H9 (cell line): ENCODE measurements at regions not wholly inside any gene's neighbourhood (a gene's known extent, or its start where the extent isn't known, plus 50 kb on each side); places are given as distances from the start of the nearest gene placed in this dataset.

Experiments
- DNase-seq: peaks from one replicate; pipeline ENCODE4 v3.0.0-alpha.2; 2017
- H2AFZ ChIP-seq: one replicate; pipeline ENCODE4 v1.6.1; 2013; ENCODE audit warnings: mild to moderate bottlenecking, low read length, control low read depth, moderate library complexity
- H2AK5ac ChIP-seq: 2 replicates; pipeline ENCODE4 v1.6.1; 2013; ENCODE audit warnings: low read length, control low read depth, mixed read lengths; ENCODE audit not compliant: insufficient read length
- H2BK120ac ChIP-seq: one replicate; pipeline ENCODE4 v1.6.1; 2013; ENCODE audit warnings: low read depth, mild to moderate bottlenecking, low read length, control low read depth, inconsistent platforms; ENCODE audit not compliant: poor library complexity, severe bottlenecking
- H2BK12ac ChIP-seq: 2 replicates; pipeline ENCODE4 v1.6.1; 2013; ENCODE audit warnings: low read length, control low read depth, mixed read lengths, low read depth; ENCODE audit not compliant: insufficient read length
- H2BK15ac ChIP-seq: 2 replicates; pipeline ENCODE4 v1.6.1; 2013; ENCODE audit warnings: low read depth, low read length, control low read depth
- H2BK20ac ChIP-seq: one replicate; pipeline ENCODE4 v1.6.1; 2013; ENCODE audit warnings: low read depth, mild to moderate bottlenecking, low read length, control low read depth, inconsistent platforms; ENCODE audit not compliant: poor library complexity, severe bottlenecking
- H2BK5ac ChIP-seq: 2 replicates; pipeline ENCODE4 v1.6.1; 2013; ENCODE audit warnings: low read length, control low read depth, mixed read lengths; ENCODE audit not compliant: insufficient read length
- H3K14ac ChIP-seq: 2 replicates; pipeline ENCODE4 v1.6.1; 2013; ENCODE audit warnings: low read length, control low read depth; ENCODE audit not compliant: insufficient read depth
- H3K18ac ChIP-seq: 2 replicates; pipeline ENCODE4 v1.6.1; 2013; ENCODE audit warnings: low read depth, mild to moderate bottlenecking, mixed read lengths, low read length, control low read depth; ENCODE audit not compliant: insufficient read length
- H3K23ac ChIP-seq: 2 replicates; pipeline ENCODE4 v1.6.1; 2013; ENCODE audit warnings: low read length, control low read depth, mixed read lengths, low read depth; ENCODE audit not compliant: insufficient read length
- H3K23me2 ChIP-seq: 2 replicates; pipeline ENCODE4 v1.6.1; 2013; ENCODE audit warnings: low read depth, mild to moderate bottlenecking, mixed read lengths, low read length, control low read depth; ENCODE audit not compliant: insufficient read length, poor library complexity, severe bottlenecking
- H3K27ac ChIP-seq: 2 replicates; pipeline ENCODE4 v1.5.1; 2013; ENCODE audit warnings: low read length, control low read depth, mixed read lengths, low read depth; ENCODE audit not compliant: insufficient read length
- H3K27me3 ChIP-seq: 2 replicates; pipeline ENCODE4 v1.6.1; 2013; ENCODE audit warnings: low read length, control low read depth, inconsistent platforms; ENCODE audit not compliant: insufficient read depth
- H3K4ac ChIP-seq: 2 replicates; pipeline ENCODE4 v1.6.1; 2013; ENCODE audit warnings: low read depth, mild to moderate bottlenecking, control low read depth, inconsistent platforms, low read length, moderate library complexity
- H3K4me1 ChIP-seq: 2 replicates; pipeline ENCODE4 v1.6.1; 2013; ENCODE audit warnings: low read length, control low read depth, inconsistent platforms; ENCODE audit not compliant: insufficient read depth
- H3K4me2 ChIP-seq: 2 replicates; pipeline ENCODE4 v1.6.1; 2013; ENCODE audit warnings: low read length, control low read depth, mixed read lengths; ENCODE audit not compliant: insufficient read length, insufficient read depth
- H3K56ac ChIP-seq: 2 replicates; pipeline ENCODE4 v1.6.1; 2013; ENCODE audit warnings: low read depth, mild to moderate bottlenecking, mixed read lengths, low read length, control low read depth; ENCODE audit not compliant: insufficient read length
- H3K79me1 ChIP-seq: 2 replicates; pipeline ENCODE4 v1.6.1; 2013; ENCODE audit warnings: low read depth, mild to moderate bottlenecking, moderate library complexity, low read length, control low read depth, inconsistent platforms; ENCODE audit not compliant: insufficient read depth, poor library complexity, severe bottlenecking
- H3K79me2 ChIP-seq: 2 replicates; pipeline ENCODE4 v1.6.1; 2013; ENCODE audit warnings: low read length, control low read depth, inconsistent platforms; ENCODE audit not compliant: insufficient read depth
- H3K9ac ChIP-seq: 2 replicates; pipeline ENCODE4 v1.6.1; 2013; ENCODE audit warnings: low read length, control low read depth, mixed read lengths; ENCODE audit not compliant: insufficient read length; ENCODE audit errors: extremely low read depth
- H3K9me3 ChIP-seq: one replicate; pipeline ENCODE4 v1.6.1; 2013; ENCODE audit warnings: low read depth, low read length, inconsistent platforms; ENCODE audit not compliant: control insufficient read depth
- H3T11ph ChIP-seq: one replicate; pipeline ENCODE4 v1.6.1; 2013; ENCODE audit warnings: mild to moderate bottlenecking, low read length, control low read depth, inconsistent platforms
- H4K20me1 ChIP-seq: one replicate; pipeline ENCODE4 v1.6.1; 2013; ENCODE audit not compliant: control insufficient read depth, insufficient read length, insufficient read depth
- H4K5ac ChIP-seq: 2 replicates; pipeline ENCODE4 v1.6.1; 2013; ENCODE audit warnings: low read depth, mild to moderate bottlenecking, mixed read lengths, low read length, control low read depth; ENCODE audit not compliant: insufficient read length
- H4K8ac ChIP-seq: replicated peaks from 2 replicates; pipeline ENCODE4 v1.6.1; 2013; ENCODE audit warnings: low read length, control low read depth, mixed read lengths, low read depth; ENCODE audit not compliant: insufficient read length
- H4K91ac ChIP-seq: 2 replicates; pipeline ENCODE4 v1.6.1; 2013; ENCODE audit warnings: low read depth, mild to moderate bottlenecking, moderate library complexity, mixed read lengths, low read length, control low read depth; ENCODE audit not compliant: insufficient read length
- H3K27ac Mint-ChIP-seq, 3 experiments: 2 replicates in 2 of 3; 3 replicates in 1 of 3; pipeline ENCODE4 v1.8.0; 2020 to 2021; ENCODE audit warnings: mixed read lengths in 3 of 3, mild to moderate bottlenecking in 1 of 3, moderate library complexity in 1 of 3
- H3K27me3 Mint-ChIP-seq: 2 replicates; pipeline ENCODE4 v1.8.0; 2021; ENCODE audit warnings: low read depth, mild to moderate bottlenecking, moderate library complexity, mixed read lengths
- H3K36me3 Mint-ChIP-seq, 3 experiments: 2 replicates in 2 of 3; 3 replicates in 1 of 3; pipeline ENCODE4 v1.8.0; 2020 to 2021; ENCODE audit warnings: low read depth in 3 of 3, mixed read lengths in 3 of 3; ENCODE audit not compliant: insufficient read depth in 1 of 3
- H3K4me1 Mint-ChIP-seq, 2 experiments: 2 replicates each; pipeline ENCODE4 v1.8.0; 2020; ENCODE audit warnings: mixed read lengths in 2 of 2
- H3K4me3 Mint-ChIP-seq, 2 experiments: 2 replicates in 1 of 2; 3 replicates in 1 of 2; pipeline ENCODE4 v1.8.0; 2020 to 2021; ENCODE audit warnings: mild to moderate bottlenecking in 2 of 2, mixed read lengths in 2 of 2, moderate library complexity in 1 of 2
- H3K9me3 Mint-ChIP-seq, 2 experiments: 2 replicates in 1 of 2; 3 replicates in 1 of 2; pipeline ENCODE4 v1.8.0; 2020; ENCODE audit warnings: mild to moderate bottlenecking in 2 of 2, mixed read lengths in 2 of 2, moderate library complexity in 1 of 2
- WGBS: extraction: QIAGEN DNeasy Blood & Tissue Kit; methylation state at CpG from one replicate; pipeline ENCODE4 v1.1.7; 2013; ENCODE audit warnings: missing lambda C conversion rate, low lambda C conversion rate, mixed read lengths; ENCODE audit not compliant: insufficient read length; ENCODE audit errors: extremely low coverage; 5-methylcytosine and 5-hydroxymethylcytosine counted together
- TF ChIP-seq, protein P1 (sequence below): fragments of 200-600 bp; sonication (generic); conservative IDR thresholded peaks from 3 replicates; pipeline ENCODE4 v1.8.0; 2021; ENCODE audit warnings: antibody characterized with exemption, mild to moderate bottlenecking

DNA sequence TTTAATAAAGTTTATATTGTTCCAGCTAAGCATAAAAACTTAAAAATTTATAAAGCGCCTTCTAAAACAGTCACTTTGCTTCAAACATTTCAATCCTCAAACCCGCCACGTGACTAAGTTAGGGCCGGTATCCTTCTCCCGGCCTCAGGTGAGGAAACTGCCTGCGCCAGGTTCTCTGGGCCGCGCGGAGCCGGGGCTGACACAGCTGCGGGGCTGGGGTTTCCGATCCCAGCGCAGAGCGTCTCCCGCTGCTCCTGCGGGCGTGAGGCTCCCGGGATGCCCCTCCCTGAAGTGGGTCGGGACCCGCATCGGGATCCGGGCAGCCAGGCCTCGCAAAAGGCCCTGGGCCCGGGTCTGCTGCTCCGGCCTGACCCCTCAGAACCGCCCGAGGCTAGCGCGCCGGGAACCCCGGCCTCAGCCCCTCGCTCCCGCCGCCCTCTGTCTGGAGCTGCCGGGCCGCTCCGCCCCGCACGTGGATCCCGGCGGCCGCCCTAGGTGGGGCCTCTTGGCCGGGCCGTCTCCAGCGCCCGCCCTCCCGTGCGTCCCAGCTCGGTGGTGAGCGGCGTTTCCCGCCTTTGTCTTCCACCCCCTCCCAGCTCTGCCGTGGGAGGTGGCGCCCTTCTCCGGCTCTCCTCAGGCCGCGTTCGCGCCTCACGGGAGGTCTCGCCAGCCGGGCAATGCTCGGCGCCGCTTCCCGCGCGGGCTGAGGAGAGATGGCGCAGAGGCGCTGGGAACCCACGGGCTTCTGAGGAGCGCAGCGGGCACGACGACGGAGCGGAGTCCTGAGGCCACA, 267.9 kb downstream of the DLL1 start:
- Histone ChIP-seq H4K20me1 (no peaks in the 10 kb centered on the region), H2BK12ac (no peak overlapping the region), H3K27me3 (no peaks in the 10 kb centered on the region), H3K23ac (no peak overlapping the region), H3K79me2 (no peaks in the 10 kb centered on the region), H2BK5ac (no peak overlapping the region), H2AK5ac (no peak overlapping the region), H3K9ac (no peak overlapping the region), H2BK120ac (no peak overlapping the region), H4K8ac (no peak overlapping the region), H3T11ph (no peak overlapping the region), H2AFZ (no peak overlapping the region), H3K56ac (no peak overlapping the region), H2BK15ac (no peak overlapping the region), H4K5ac (no peak overlapping the region), H3K4me2 (no peak overlapping the region), H4K91ac (no peak overlapping the region), H3K79me1 (no peaks in the 10 kb centered on the region), H3K4me1 (no peaks in the 10 kb centered on the region), H3K14ac (no peak overlapping the region), H3K18ac (no peak overlapping the region), H3K23me2 (no peaks in the 10 kb centered on the region), H2BK20ac (no peak overlapping the region), H3K27ac (no peak overlapping the region), H3K4ac (no peak overlapping the region), H3K9me3 (no peaks in the 10 kb centered on the region)
- H3K27ac Mint-ChIP-seq, result no peak overlapping the region
- H3K36me3 Mint-ChIP-seq, result no peaks in the 10 kb centered on the region; a peak in 1 of 7 replicates
- TF ChIP-seq, protein P1, sequence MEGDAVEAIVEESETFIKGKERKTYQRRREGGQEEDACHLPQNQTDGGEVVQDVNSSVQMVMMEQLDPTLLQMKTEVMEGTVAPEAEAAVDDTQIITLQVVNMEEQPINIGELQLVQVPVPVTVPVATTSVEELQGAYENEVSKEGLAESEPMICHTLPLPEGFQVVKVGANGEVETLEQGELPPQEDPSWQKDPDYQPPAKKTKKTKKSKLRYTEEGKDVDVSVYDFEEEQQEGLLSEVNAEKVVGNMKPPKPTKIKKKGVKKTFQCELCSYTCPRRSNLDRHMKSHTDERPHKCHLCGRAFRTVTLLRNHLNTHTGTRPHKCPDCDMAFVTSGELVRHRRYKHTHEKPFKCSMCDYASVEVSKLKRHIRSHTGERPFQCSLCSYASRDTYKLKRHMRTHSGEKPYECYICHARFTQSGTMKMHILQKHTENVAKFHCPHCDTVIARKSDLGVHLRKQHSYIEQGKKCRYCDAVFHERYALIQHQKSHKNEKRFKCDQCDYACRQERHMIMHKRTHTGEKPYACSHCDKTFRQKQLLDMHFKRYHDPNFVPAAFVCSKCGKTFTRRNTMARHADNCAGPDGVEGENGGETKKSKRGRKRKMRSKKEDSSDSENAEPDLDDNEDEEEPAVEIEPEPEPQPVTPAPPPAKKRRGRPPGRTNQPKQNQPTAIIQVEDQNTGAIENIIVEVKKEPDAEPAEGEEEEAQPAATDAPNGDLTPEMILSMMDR, result no peak
- peaks cover 4 to 7% of the 10 kb centered on the region in 2 experiments; a peak in 2 of 4 replicates for H3K4me1 Mint-ChIP-seq
- DNase-seq, result no peak
- H3K9me3 Mint-ChIP-seq, result peaks cover 0 to 1% of the 10 kb centered on the region in 2 experiments; a peak in 1 of 5 replicates
- no peak overlapping the region for H3K4me3 Mint-ChIP-seq
- peaks cover 6% of the 10 kb centered on the region for H3K27me3 Mint-ChIP-seq
- WGBS, result no CpG with 5 or more reads among the region's 77 CpGs
